Erythroblast (primary cell): ENCODE measurements at regions not wholly inside any gene's neighbourhood (a gene's known extent, or its start where the extent isn't known, plus 50 kb on each side); places are given as distances from the start of the nearest gene placed in this dataset.

Source experiments
- GATA1 ChIP-seq: IDR thresholded peaks from 2 replicates; pipeline ENCODE4 v1.6.1; 2011; ENCODE audit warnings: low read depth, mild to moderate bottlenecking, control low read depth, low read length, moderate library complexity
- POLR2A ChIP-seq: IDR thresholded peaks from 2 replicates; pipeline ENCODE4 v1.6.1; 2011; ENCODE audit warnings: mild to moderate bottlenecking, low read length

DNA sequence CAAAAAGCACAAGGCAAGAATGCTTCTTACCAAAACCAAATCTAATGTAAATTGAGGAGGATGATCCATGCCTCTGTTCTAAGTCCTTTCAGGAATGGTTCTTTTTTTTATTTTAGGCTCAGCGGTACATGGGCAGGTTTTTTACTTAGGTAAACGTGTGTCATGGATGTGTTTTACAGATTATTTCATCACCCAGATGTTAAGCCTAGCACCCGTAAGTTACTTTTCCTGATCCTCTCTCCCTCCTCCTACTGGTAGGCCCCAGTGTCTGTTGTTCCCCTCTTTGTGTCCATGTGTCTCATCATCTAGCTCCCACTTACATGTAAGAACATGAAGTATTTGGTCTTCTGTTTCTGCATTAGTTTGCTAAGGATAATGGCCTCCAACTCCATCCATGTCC, 289.2 kb upstream of the THBS1 start:
- TF ChIP-seq POLR2A = no peak
- TF ChIP-seq GATA1 = no peak
